Dermis blood vessel endothelial cell (primary cell): ENCODE measurements at regions not wholly inside any gene's neighbourhood (a gene's known extent, or its start where the extent isn't known, plus 50 kb on each side); places are given as distances from the start of the nearest gene placed in this dataset.

ENCODE experiments used
- DNase-seq: peaks from one replicate; pipeline ENCODE4 v3.0.0; 2010

DNA sequence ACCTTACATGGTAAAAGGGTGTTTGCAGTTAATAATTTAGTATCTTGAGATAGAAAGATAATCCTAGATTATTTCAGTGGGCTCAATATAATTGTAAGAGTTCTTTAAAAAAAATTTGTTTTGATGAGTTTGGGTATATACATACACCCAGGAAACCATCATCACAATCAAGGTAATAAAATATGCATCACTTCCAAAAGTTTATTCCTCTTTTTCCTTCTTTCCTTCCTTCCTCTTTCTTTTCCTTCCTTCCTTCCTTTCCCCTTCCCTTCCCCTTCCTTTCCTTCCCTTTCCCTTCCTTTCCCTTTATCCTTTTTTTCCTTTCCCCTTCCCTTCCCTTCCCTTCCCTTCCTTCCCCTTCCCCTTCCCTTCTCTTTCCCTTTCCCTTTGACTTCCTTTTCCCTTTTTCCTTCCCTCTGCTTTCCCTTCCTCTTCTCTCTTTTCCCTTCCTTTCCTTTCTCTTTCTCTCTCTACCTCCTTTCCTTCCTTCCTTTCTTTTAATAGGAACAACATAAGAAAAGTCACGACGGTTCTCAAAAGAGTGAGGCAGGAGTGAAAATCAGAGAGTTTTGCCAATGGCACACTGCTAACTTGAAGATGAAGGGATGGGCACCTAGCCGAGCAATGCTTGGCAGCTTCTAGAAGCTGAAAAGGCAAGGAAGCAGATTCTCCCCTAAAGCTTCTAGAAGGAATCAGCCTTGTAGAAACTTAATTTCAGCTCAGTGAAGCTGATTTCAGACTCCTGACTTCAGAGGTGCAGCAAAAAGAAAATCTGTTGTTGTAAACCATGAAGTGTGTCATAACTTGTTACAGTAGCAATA, 2050.2 kb upstream of the AGA start:
- no peak for DNase-seq

DNA sequence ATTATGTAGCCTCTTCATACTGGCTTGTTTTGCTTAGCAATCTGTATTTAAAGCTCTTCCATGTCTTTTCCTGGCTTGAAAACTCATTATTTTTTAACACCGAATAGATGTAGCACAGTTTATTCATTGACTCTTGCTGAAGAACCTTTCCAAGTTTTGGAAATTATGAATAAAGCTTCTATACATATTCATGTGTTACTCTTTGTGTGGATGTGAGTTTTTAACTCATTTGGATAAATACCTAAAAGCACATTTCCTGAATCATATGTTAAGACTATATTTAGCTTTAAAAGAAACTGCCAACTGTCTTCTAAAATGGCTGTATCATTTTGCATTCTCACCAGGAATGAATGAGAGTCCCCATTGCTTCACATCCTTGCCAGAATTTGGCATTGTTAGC, 2061.7 kb upstream of the AGA start:
- DNase-seq: no peak

DNA sequence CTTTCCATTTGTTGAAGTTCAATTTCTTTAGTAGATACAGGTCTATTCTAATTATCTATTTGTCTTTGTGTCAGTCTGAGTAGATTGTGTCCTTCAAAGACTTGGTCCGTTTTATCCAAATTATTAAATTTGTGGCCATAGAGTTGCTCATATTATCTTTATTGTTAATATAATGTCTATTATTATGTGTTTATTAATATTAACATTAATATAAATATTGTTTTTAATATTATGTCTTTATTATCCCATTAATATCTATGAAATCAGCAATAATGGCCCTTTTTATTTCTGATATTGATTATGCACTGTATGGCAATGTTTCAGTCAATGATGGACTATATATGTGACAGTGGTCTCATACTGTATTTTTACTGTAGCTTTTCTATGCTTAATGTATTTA, 2067.3 kb upstream of the AGA start:
- no peak for DNase-seq

DNA sequence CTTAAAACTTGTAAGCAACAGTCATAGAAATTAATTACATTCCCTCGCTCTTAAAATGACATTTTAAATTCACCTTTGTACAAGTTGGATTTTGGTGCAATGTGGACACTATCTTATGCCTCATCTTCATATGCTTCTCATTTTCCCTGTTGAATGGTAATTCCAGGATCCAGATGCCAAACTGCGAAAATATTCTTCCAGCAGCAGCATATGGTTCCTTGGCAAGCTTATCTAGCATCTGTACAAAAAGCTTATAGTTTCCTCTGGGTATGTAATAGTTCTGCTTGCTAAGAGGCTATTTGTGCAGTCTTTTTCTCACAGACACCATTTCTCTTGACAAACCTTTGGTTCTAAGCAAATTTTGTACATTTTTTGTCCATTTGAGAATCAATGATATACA, 2079.7 kb upstream of the AGA start:
- no peak for DNase-seq

DNA sequence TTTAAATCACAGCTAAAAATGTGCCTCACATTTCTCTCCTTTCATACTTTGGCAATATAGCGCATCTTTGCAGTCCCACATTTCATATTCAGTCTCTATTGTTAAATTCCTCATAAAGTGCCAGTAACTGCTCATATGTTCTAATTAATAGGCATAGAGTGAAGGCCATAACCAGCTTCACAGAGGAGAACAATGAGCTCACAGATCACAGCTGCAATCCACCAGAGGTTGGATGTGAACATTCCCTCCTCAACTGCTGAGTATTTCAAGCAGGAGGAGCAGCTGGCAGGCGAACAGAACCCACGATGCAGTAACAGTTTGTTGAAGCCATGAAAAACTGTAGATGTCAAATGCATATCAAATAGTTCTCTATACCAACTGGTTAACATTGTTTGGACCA, 2088.7 kb upstream of the AGA start:
- no peak for DNase-seq

DNA sequence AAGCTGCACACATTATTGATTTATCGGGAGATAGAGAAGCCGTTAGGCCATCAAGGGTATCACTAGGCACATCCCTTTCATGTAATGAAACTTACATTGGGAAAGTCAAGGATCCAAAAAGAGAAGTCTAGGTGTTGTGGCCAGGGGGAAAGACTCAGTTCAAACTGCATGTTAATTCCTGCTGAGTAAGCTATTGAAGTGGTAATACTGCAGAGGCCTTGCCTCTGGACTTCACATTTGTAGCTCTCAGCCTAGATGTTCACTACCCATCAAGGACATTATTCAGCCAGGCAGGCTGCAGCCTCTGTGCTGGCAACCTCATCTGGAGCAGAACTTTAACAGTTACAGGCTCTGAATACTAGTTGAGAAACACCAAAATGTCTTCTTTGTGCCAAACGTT, 2094.5 kb upstream of the AGA start:
- no peak for DNase-seq

DNA sequence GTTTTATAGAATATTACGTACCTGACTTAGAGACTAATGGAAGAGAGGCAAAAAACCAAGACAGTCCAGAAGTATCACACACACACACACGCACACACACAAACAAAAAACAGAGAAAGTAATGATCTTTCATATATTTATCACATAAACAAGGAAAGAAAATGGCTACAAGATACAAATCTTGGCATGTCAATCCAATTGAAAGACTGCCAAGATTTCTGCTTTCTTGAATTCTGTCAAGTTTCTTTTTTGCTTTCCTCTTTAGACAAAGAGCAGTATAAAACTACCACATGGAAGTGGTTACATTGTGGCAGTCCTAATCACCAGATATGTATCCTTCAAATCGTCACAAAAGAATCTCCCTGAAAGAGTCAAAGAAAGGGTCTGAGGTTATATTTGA, 2097.4 kb upstream of the AGA start:
- no peak for DNase-seq

DNA sequence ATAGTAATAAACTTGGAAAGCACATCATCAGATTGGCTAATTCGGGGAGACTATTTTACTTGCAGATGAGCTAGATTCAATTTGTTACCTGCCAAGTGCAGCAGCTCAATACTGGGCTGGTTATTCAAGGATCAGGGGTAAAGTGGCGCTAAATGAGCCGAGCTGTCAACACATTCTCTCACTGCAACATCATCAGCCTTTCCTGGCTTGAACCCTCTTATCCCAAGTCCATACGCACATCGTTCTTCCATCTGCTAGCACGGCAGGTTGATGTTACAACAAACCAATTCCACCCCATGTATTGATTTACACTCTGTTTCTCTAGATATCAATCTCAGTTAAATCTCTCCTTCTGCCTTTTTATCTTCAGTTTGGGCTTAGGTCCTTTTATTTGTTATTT, 2101.5 kb upstream of the AGA start:
- DNase-seq: no peak

DNA sequence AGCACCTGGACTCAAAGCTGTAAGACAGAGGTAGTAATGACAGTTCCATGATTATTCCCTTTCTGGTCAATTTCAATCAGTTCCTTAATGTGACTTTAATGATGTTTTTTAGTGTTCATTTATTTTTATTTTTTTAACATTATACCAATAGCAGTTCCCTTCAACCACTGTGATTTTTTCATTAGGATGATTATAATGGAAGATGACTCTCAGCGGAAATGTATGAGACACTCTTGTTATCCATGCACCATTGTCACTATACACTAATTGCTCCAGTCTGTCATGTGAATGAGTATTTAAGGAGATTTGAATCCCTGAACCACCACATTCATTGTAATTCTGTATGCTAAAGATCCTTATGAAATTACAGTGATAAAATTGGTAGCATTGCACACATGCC, 2102.3 kb upstream of the AGA start:
- DNase-seq: no peak

DNA sequence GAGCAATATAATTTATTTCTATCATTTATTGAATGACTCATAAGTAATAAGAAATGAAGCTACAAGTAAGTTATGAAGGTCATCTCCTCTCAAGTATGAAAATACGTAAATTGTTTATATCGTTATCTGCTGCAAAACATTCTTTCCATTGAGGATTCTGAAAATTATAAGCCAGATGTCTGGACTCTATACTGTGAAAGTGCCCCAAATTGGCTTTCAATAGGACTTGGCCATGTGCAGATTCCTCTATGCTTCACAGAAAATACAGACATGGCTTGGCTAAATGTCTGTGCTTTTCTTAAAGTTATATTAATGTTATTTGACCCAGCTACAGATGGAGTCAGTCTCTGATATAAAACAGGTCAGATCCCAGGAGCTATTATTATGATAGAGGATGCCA, 2109.9 kb upstream of the AGA start:
- DNase-seq: no peak

DNA sequence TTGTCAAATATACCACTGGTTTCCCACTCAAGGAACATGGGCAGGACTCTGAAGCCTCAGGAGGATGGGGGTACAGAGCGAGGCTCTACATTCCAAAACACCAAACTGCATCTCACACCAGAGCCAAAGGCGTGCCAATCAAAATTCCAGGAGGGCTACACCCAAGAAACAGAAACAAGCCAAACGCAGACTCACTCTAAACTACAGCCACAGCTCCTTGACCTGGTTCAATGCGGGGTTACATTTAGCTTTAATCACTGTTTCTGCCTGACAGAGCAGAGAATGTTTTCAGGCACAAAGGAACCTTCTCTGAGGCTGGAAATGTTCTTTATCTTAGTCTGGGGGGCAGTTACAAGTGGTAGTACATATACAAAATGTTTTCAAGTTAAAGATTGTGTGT, 2121.5 kb upstream of the AGA start:
- DNase-seq: no peak

DNA sequence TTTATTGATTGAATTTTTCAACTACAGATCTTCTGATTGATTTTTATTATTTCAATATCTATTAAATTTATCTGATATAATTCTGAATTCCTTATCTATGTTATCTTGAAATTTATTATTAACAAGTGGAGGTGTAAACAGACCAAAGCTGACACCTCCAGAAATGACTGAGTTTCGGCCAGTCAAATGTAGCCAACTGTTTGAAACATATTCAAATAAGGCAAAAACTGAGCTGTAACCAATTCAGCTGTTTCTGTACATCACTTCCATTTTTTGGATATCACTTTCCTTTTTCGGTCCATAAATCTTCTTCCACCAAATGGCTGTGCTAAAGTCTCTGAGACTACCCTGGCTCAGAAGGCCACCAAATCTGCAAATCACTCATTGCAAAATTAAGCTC, 2127.3 kb upstream of the AGA start:
- DNase-seq: no peak

DNA sequence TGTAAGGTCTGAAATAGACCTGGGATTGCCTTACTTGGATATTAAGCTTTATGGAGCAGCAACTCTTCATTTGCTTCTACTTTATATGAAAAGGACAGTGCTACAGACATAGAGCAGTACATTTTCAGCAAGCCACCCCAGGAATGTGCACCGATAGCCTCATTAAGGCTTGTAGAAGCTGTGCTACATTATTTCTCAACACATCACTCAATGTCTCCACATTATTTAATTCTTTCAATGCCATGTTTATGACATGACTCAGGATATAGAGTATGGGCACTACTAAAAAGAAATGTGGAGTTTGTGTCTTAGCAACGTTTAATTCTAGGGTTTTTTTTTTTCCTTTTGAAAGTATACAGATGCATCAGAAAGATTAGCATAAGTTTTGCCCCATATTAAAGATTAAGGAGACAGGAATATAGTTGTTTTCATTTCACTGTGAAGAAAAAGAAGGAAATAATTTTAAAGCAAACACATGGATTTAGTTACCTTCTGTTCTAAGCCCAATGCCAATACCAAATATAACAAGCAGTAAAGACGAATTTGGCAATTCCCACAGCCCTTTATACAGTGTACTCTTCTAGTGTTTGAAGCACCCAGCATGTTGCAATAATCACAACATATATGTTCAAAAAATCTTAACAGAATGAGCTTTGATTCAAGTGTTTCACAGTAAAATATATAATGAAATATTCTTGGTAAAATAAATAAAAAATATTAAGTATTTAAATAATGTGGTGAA, 2140.1 kb upstream of the AGA start:
- DNase-seq: no peak

DNA sequence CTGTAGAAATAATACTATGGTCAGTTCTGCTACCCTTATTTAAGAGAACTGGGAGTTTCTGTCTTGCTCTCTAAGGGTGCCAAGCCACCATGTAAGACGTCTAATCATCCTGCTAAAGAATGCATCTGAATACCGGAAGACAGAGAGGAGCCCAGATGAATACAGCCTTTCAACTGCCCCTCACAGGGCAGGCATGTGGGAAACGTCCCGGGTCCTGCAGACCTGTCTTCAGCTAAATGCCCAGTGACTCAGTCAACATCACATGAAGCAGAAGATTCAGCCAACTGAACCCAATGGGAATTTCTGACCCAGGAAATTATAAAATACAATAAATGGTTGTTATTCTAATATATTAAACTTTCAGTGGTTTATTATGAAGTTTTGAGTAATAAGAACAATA, 2141.0 kb upstream of the AGA start:
- no peak for DNase-seq

DNA sequence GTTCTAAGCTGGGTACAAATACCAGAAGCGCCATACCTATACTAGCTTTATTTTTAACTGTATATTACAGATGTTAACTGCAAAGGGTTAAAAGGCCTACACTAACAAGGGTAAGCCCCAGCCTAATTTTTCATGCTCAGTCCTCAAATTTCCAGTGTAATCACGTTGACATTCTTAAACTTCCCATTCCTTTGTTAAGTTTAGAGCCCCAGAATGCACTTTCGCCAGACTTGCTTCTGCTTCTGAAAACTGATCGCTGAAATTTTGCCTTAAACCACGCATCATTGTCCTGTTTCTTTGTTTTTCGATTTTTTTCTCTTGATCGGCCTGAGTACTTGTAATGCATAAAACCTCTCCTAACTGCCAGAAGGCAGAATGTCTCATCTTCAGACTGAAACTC, 2141.9 kb upstream of the AGA start:
- no peak for DNase-seq

DNA sequence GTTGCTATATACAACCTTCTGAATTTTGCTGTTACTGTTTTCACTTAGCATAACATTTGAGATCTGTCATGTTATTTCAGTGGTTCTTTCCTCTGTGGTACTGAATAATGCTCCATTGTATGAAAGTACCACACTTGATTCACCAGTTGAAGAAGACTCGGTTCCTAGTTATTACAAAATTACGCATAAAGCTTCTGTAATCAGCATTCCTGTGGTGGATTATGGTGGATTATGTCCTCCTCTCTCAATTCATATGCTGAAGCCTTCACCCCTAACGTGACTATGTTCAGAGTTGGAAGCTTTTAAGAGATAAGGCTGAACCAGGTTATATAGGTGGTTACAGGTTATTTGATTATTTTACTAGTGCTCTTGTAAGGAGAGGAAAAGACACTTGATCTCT, 2143.5 kb upstream of the AGA start:
- no peak for DNase-seq

DNA sequence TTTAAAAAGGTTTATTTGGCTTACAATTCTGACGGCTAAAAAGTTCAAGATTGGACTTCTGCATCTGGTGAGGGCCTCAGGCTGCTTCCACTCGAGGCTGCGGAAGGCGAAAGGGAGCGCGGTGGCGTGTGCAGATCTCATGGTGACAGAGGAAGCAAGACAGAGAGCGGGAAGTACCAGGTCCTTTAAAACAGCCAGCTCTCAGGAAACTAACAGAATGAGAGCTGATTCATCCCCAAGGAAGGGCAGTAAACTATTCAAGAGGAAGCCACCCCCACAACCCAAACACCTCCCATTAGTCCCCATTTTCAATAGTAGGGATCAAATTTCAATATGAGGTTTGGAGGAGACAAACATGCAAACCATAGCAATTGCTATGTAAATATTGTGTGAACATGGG, 2144.2 kb upstream of the AGA start:
- no peak for DNase-seq

DNA sequence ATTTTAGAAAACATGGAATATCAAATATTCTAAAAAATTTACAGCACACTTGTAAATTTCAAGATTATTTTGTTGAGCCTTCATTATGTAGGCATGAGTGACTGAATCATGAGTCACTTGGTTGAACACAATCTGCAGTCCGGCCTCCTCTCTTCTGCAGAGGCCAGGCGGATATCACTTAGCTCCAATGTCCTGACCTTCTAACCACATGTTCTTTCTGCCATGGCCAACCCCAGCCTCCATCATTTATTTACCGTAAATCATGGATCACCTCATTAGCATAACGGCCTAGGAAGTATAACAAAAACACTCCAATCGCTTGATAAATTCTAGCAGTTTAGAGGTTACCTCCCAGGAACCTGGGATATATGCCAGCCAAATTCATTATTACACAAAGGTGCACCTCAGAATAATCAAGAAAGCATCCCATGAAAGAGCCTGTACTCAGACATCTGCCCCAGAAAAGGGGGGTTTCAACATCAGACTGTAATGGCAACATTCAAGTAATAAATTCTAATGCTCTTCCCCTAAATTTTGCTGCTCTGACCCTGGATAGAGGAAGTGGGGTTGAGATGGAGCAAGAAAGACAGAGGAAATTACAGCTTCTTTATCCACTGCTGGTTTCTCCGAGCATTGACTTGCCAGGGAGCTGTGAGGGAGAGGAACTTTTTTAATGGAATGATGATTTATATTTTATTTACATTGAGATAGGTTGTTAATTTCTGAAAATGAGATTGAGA, 2153.6 kb upstream of the AGA start:
- DNase-seq: no peak

DNA sequence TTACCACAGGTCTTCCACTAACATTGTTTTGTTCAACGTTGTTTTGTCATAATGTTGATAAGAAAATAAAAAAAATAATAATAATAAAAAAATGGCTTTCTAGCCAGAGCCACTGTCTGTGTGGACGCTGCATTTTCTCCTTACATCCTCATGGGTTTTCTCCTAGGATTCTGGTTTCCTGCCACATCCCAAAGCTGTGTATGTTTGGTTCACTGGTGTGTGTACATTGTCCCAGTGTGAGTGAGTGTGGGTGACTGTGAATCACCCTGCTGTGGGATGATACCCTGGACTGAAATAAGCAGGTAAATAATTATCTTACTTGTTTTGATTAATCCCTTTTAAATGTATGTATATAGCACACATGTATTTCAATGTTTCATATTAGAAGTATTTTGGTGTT, 2154.4 kb upstream of the AGA start:
- DNase-seq: no peak

DNA sequence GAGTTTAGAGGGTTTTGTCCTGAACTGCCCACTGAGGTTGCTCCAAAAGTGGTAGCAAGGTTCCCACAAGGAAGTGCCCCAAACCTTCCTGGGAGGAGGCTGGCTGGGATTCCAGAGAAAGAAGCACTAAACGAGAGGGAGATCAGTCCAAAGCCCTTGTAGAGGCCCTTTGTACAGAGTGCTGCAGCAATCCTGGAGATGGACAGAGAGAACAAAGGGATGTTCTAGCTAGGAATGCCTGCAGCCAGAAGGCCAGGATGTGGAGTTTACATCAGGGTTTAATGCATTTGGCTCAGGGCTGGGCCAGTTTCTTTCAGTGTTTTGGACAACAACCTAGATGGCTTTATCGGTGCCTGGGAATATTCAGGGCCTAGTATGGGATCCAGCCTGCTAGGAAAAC, 2155.1 kb upstream of the AGA start:
- no peak for DNase-seq

DNA sequence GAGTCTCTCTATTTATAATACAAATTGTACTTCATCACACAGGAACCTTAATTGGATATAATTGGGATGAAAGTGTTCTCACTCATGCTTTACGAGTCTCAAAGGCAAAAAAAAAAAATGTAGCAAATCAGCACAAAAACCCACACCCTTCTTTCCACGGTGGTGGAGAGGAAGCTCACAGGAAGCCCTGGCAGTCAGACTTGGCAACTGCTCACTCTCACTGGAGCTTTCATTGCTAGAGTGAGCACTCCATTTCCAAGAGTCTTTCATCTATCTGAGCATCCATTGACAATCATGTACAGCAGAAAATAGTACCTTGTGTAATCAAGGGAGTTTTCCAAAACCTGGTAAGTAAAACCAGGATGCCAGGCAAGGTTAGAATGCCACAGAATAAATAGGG, 2159.4 kb upstream of the AGA start:
- no peak for DNase-seq

DNA sequence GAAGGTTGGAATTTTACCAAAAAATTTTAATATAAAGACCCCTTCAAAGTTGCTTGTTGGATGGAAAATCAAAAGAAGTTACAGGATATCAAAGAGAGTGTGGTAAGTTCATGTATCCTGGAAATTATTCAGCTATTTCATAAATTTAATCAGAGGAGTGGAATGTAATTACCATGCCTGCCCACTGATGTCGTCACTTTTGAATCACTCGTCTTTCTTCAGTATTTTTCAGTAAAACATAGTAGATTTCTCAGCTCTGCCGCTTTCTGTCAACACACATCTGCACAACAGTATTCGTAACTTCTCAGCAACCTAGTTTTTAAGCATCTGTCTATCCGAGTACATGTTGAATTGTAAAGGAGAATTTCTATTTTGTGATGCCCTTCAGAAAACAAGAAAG, 2163.0 kb upstream of the AGA start:
- no peak for DNase-seq

DNA sequence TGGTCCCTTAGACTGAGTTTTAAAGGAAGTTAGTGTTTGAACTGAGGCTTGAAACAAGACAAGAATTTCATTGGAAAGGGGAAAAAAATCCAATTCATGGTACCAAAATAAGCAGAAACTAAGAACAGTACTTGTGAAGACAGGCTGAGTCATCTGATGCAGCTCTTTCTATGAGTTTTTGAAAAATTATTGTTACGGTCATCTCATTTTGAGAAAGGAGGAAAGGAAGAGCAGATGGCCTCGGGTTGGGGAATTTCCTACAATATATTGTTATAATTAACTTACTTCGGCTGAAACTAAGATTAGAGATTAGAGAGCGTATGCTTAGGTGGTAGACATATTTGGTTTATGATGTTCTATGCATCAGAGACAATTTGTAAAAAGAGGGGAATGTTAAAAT, 2164.8 kb upstream of the AGA start:
- no peak for DNase-seq

DNA sequence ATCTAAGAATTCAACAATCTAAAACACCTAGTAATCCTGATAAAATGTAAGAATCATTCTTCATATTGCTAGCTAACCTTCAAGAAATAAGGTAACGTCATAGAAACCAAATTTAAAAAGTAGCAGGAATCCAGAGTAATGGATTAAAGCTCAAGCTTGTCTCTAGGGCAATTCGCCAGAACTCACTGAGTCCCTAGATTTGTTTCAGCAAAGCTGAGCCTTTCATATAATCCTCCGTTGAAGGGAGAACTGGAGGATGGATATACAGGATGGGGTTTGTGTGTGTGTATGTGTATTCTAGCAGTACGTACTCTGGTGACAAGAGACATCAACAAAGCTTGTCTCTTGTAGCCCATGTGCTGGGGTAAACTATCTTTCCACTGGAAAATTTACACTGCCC, 2173.5 kb upstream of the AGA start:
- no peak for DNase-seq
